K562 (cell line): ENCODE measurements at regions not wholly inside any gene's neighbourhood (a gene's known extent, or its start where the extent isn't known, plus 50 kb on each side); places are given as distances from the start of the nearest gene placed in this dataset.

Experiments
- ATAC-seq: fragments of 200-7000 bp; cut with Tn5 transposase; 3 replicates; pipeline ENCODE4 v1.9.1; 2020; ENCODE audit warnings: moderate library complexity
- BruUV-seq: library from RNA; stranded (reverse); fragments of 400-500 nt; replicated peaks from 2 replicates; lab custom pipeline; 2021; lab: Mats Ljungman, UMichigan
- CTCF ChIA-PET: fragments of 300-600 bp; formaldehyde crosslinking; extraction: SDS; loops from one replicate; lab custom pipeline; 2021; ENCODE audit warnings: low intra/inter-chr PET ratio; lab: Yijun Ruan, JAX
- POLR2A ChIA-PET: fragments of 300-600, 350-650 bp; sonication (Branson Sonifier 250); formaldehyde crosslinking; extraction: SDS; loops from one replicate; lab custom pipeline; 2021; ENCODE audit warnings: antibody characterized with exemption, inconsistent platforms; lab: Yijun Ruan, JAX
- DNase-seq, 4 experiments: peaks; one replicate each; pipeline versions ENCODE4 v3.0.0 to v3.0.0-alpha.2; 2011 to 2018; ENCODE audit warnings: low spot score in 3 of 4, mixed read lengths in 3 of 4; ENCODE audit errors: extremely low read depth in 1 of 4
- FAIRE-seq: peaks from 2 replicates; lab custom pipeline; 2011; peaks lifted over from hg19 to GRCh38; lab: Jason Lieb, UNC
- H2AFZ ChIP-seq: 2 replicates; pipeline ENCODE4 v1.6.0; 2011; ENCODE audit warnings: low read depth, low read length, control low read depth, inconsistent platforms
- H3K27ac ChIP-seq: fragments of 200-600 bp; 3 replicates; pipeline ENCODE4 v1.8.0; 2011; ENCODE audit warnings: low read depth, mild to moderate bottlenecking, control low read depth, inconsistent platforms, low read length, moderate library complexity, mixed read lengths; ENCODE audit errors: extremely low read depth
- H3K27me3 ChIP-seq, 2 experiments: fragments of 300-600 bp in 1 of 2; 2 replicates in 1 of 2; 3 replicates in 1 of 2; pipeline versions ENCODE4 v1.6.0 to v1.8.0; 2011; ENCODE audit warnings: inconsistent platforms in 2 of 2, low read length in 2 of 2, mild to moderate bottlenecking in 1 of 2, mixed read lengths in 1 of 2, moderate library complexity in 1 of 2; ENCODE audit not compliant: control insufficient read depth in 2 of 2, insufficient read depth in 2 of 2
- H3K36me3 ChIP-seq: fragments of 300-600 bp; 3 replicates; pipeline ENCODE4 v1.8.0; 2011; ENCODE audit warnings: mild to moderate bottlenecking, low read length, inconsistent platforms; ENCODE audit not compliant: control insufficient read depth, insufficient read depth
- H3K4me1 ChIP-seq, 2 experiments: fragments of 200-600 bp in 1 of 2; replicated peaks in 1 of 2; 2 replicates in 1 of 2; 3 replicates in 1 of 2; pipeline versions ENCODE4 v1.5.1 to v1.8.0; 2011; ENCODE audit warnings: inconsistent platforms in 2 of 2, low read length in 2 of 2, mild to moderate bottlenecking in 1 of 2, mixed read lengths in 1 of 2, moderate library complexity in 1 of 2; ENCODE audit not compliant: control insufficient read depth in 2 of 2, insufficient read depth in 2 of 2
- H3K4me2 ChIP-seq: 2 replicates; pipeline ENCODE4 v1.6.1; 2011; ENCODE audit warnings: low read length, control low read depth, inconsistent platforms, mixed read lengths; ENCODE audit not compliant: insufficient read depth
- H3K4me3 ChIP-seq: fragments of 200-600 bp; sonication (generic), shearing (Covaris generic); 2 replicates; pipeline ENCODE4 v1.5.1; 2016; ENCODE audit warnings: control low read depth, inconsistent platforms
- H3K79me2 ChIP-seq: fragments of 200-600 bp; 3 replicates; pipeline ENCODE4 v1.8.0; 2011; ENCODE audit warnings: low read length, inconsistent platforms; ENCODE audit not compliant: control insufficient read depth, insufficient read depth
- H3K9ac ChIP-seq, 2 experiments: 2 replicates each; pipeline versions ENCODE4 v1.6.0 to v1.6.1; 2011; ENCODE audit warnings: low read depth in 2 of 2, low read length in 2 of 2, control low read depth in 1 of 2, inconsistent platforms in 1 of 2, mild to moderate bottlenecking in 1 of 2, mixed read lengths in 1 of 2; ENCODE audit not compliant: insufficient read depth in 1 of 2
- H3K9me1 ChIP-seq: one replicate; pipeline ENCODE4 v1.6.0; 2011; ENCODE audit warnings: inconsistent platforms, mild to moderate bottlenecking, low read length, moderate library complexity; ENCODE audit not compliant: control insufficient read depth, insufficient read depth
- H3K9me3 ChIP-seq: replicated peaks from 2 replicates; pipeline ENCODE4 v1.5.1; 2011; ENCODE audit warnings: low read depth, low read length, inconsistent platforms; ENCODE audit not compliant: control insufficient read depth, insufficient read depth
- H4K20me1 ChIP-seq: replicated peaks from 2 replicates; pipeline ENCODE4 v1.6.1; 2011; ENCODE audit warnings: low read length, inconsistent platforms, mixed read lengths; ENCODE audit not compliant: control insufficient read depth, insufficient read depth
- BCOR ChIP-seq: fragments of 450-650 bp; IDR thresholded peaks from 2 replicates; pipeline ENCODE4 v1.6.1; 2016
- BMI1 ChIP-seq: fragments of 150-350 bp; IDR thresholded peaks from 2 replicates; pipeline ENCODE4 v1.6.1; 2014; ENCODE audit warnings: low read length
- FOXA3 ChIP-seq, 2 experiments: fragments of 450-650 bp in 1 of 2; sonication (generic) in 1 of 2; formaldehyde crosslinking; IDR thresholded peaks in 1 of 2; conservative IDR thresholded peaks in 1 of 2; 2 replicates each; pipeline versions ENCODE4 v1.4.0 to v1.8.0; 2020 to 2022; ENCODE audit warnings: mild to moderate bottlenecking in 2 of 2, missing genetic modification reagents in 1 of 2
- POLR3A ChIP-seq: IDR thresholded peaks from 2 replicates; pipeline ENCODE4 v1.6.1; 2011; ENCODE audit warnings: borderline replicate concordance, mild to moderate bottlenecking, moderate library complexity; ENCODE audit not compliant: insufficient read length, insufficient read depth; ENCODE audit errors: extremely low read depth
- PTRF ChIP-seq: fragments of 450-650 bp; IDR thresholded peaks from 2 replicates; pipeline ENCODE4 v1.6.1; 2016; ENCODE audit warnings: mild to moderate bottlenecking, missing genetic modification characterization, missing compliant biosample characterization
- RBM25 ChIP-seq: fragments of 200-400 bp; formaldehyde crosslinking; IDR thresholded peaks from 2 replicates; pipeline ENCODE4 v1.6.1; 2018; ENCODE audit warnings: low read length, low read depth, moderate library complexity; ENCODE audit not compliant: severe bottlenecking
- ZHX1 ChIP-seq: fragments of 150-350 bp; conservative IDR thresholded peaks from 2 replicates; pipeline ENCODE4 v1.6.1; 2014; ENCODE audit warnings: low read length
- WGBS: fragments of 100-300 bp; shearing (Covaris generic); methylation state at CpG from one replicate; pipeline ENCODE4 v1.1.6; 2016; ENCODE audit warnings: low coverage, mixed read lengths; ENCODE audit not compliant: insufficient coverage; ENCODE audit errors: missing lambda C conversion rate; 5-methylcytosine and 5-hydroxymethylcytosine counted together
- in situ Hi-C: fragments of 300-500 bp; cut with MboI; formaldehyde crosslinking; loops from 4 replicates; pipeline ENCODE4 v1.15.0; 2018; ENCODE audit warnings: inconsistent platforms, mixed read lengths
- intact Hi-C: fragments of 100-400 bp; cut with micrococcal nuclease; formaldehyde crosslinking; loops from 2 replicates; pipeline ENCODE4 v1.14.2; 2022

GRCh38 chr3:72352176-72352575 is 496.1 kb downstream of the SHQ1 start (continued):
- TF ChIP-seq BMI1 (no peak), PTRF (tag) (no peak), FOXA3 (CRISPR knock-in tag; conservative IDR thresholded peaks at IDR 0.05 in 1 of 2, IDR thresholded peaks at IDR 0.05 in 1 of 2) (no peak)
- TF ChIP-seq, all 486 proteins: peak for 0

- no TSS peak for BruUV-seq
- ChIA-PET CTCF (no interaction called here), POLR2A (interaction anchor here (0.6 kb wide), 1 partner anchor 99 kb away, joined by 3 read pairs; no protein-coding TSS in a partner anchor)
- Histone ChIP-seq H3K36me3 (no peaks in the 10 kb centered on the region), H3K4me3 (no peak overlapping the region), H3K27ac (no peak overlapping the region), H3K9me1 (no peaks in the 10 kb centered on the region), H2AFZ (no peak overlapping the region), H3K79me2 (no peaks in the 10 kb centered on the region), H3K9ac (no peak overlapping the region), H3K27me3 (no peaks in the 10 kb centered on the region), H4K20me1 (no peaks in the 10 kb centered on the region), H3K9me3 (no peaks in the 10 kb centered on the region), H3K4me1 (peaks cover 0 to 6% of the 10 kb centered on the region in 2 experiments; a peak in 3 of 5 replicates), H3K4me2 (no peak overlapping the region)
- FAIRE-seq (no peak), ATAC-seq (no peak), DNase-seq (no peak)
- intact Hi-C loops (no loop called here), in situ Hi-C loops (no loop called here)
- TF ChIP-seq POLR3A (no peak), ZHX1 (no peak), RBM25 (peak; percentile 78), BCOR (peak; percentile 74)
- WGBS, result 88% methylated on average over 4 of the region's 9 CpGs
These were observed 496.7 kb downstream of the SHQ1 start for GRCh38 chr3:72351536-72351935.
